ENCODE measurements at regions not wholly inside any gene's neighbourhood (a gene's known extent, or its start where the extent isn't known, plus 50 kb on each side); places are given as distances from the start of the nearest gene placed in this dataset.

DNA sequence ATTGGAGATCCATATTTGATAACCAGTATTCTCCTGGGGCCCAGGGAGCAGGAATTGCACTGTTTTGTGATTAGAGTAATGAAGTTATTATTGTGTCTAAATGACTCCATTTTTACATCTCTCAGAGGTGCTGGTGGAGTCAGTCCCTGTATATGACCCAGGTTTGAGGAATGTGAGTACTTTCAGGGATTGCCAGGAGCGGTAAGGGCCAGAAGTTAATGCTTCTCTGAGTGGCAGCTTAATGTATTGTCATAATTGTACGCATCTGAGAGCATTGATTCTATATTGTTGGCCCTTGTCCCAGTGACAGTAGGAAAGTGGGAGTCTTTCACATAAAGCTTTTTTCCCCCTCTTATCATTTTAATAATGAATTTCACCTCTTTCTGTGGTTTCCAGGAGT is 146.2 kb downstream of the GATB start:
- no peak for DNase-seq

DNA sequence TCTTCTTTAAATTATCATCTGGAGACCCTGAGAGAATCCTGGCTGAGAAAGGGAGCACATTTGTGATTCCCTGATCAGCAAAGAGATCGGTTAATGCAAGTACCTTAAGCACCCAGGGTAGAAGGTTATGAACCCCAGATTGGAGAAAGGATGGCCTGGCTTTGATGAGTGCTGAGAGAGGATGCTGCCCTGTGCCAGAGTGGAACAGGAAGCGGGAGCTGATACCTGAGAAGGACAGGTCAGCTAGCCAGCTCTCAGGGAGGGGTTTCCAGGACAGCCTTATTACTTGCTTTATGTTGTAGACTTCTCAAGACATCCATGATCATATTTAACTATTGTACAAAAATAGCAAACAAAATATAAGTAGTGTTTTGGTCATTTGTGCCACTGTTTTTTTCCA is 141.9 kb downstream of the GATB start:
- no peak for DNase-seq

DNA sequence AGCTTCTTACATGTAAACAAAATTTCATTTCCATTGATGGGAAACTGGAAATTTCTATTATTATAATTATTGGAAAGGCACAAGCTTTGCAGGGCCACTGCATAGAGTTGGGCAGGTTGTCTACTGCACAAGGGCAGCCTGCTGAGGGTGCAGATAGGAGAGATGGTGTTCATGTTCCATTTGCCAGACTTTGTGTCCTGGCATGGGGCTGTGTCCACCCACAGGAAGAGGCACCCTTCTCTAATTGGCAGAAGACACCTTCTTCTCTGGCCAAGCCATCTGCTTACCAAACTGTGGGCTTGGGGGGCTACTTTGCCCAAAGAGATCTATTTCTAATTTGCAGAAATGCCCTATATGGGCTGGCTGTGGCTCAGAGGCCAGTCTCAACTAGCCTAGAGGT is 140.7 kb downstream of the GATB start:
- no peak for DNase-seq
